Keratinocyte (primary cell): ENCODE measurements at regions not wholly inside any gene's neighbourhood (a gene's known extent, or its start where the extent isn't known, plus 50 kb on each side); places are given as distances from the start of the nearest gene placed in this dataset.

ENCODE experiments used
- EZH2 ChIP-seq: IDR thresholded peaks from one replicate; pipeline ENCODE4 v1.6.1; 2012; ENCODE audit warnings: inconsistent platforms, mild to moderate bottlenecking, low read length, moderate library complexity
- TF ChIP-seq, protein P1 (sequence below), 3 experiments: IDR thresholded peaks in 1 of 3; conservative IDR thresholded peaks in 1 of 3; optimal IDR thresholded peaks in 1 of 3; 2 replicates in 2 of 3; 3 replicates in 1 of 3; pipeline versions ENCODE3 to v1.5.1; 2011; ENCODE audit warnings: low read length in 3 of 3, mild to moderate bottlenecking in 3 of 3, moderate library complexity in 2 of 3, control low read depth in 1 of 3, inconsistent platforms in 1 of 3; ENCODE audit not compliant: insufficient read depth in 2 of 3; ENCODE audit errors: extremely low read depth in 1 of 3

DNA sequence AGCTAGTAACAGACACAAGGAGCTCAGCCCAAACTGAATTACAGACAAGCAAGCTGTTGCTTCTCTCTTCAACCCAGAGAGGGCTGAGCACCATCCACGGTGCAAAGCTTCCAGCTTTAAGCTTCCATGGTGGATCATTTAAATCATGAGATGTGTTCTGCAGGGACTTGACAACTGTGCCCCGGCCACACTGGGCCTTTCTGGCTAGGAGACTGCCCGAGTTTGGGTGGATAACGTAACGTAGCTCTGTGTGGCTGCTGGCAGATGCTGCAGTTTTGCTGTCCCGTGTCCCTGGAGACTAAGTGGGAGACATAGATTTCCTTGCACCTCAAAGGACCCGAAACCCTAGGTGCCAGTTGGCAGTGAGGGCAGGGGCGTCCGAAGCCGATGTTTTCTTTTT lies 234.0 kb downstream of the IRX2 start:
- TF ChIP-seq, protein P1, sequence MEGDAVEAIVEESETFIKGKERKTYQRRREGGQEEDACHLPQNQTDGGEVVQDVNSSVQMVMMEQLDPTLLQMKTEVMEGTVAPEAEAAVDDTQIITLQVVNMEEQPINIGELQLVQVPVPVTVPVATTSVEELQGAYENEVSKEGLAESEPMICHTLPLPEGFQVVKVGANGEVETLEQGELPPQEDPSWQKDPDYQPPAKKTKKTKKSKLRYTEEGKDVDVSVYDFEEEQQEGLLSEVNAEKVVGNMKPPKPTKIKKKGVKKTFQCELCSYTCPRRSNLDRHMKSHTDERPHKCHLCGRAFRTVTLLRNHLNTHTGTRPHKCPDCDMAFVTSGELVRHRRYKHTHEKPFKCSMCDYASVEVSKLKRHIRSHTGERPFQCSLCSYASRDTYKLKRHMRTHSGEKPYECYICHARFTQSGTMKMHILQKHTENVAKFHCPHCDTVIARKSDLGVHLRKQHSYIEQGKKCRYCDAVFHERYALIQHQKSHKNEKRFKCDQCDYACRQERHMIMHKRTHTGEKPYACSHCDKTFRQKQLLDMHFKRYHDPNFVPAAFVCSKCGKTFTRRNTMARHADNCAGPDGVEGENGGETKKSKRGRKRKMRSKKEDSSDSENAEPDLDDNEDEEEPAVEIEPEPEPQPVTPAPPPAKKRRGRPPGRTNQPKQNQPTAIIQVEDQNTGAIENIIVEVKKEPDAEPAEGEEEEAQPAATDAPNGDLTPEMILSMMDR (optimal IDR thresholded peaks at IDR 0.05 in 1 of 3, IDR thresholded peaks at IDR 0.05 in 1 of 3, conservative IDR thresholded peaks at IDR 0.05 in 1 of 3; ENCODE audit: extremely low read depth in 1 of 3, insufficient read depth in 2 of 3, low read length in 3 of 3) = no peak
- no peak for TF ChIP-seq EZH2
